ENCODE measurements at regions not wholly inside any gene's neighbourhood (a gene's known extent, or its start where the extent isn't known, plus 50 kb on each side); places are given as distances from the start of the nearest gene placed in this dataset.

GRCh38 chr11:86136538-86136937, 67.7 kb upstream of the PICALM start:
- TF ChIP-seq, protein P1, sequence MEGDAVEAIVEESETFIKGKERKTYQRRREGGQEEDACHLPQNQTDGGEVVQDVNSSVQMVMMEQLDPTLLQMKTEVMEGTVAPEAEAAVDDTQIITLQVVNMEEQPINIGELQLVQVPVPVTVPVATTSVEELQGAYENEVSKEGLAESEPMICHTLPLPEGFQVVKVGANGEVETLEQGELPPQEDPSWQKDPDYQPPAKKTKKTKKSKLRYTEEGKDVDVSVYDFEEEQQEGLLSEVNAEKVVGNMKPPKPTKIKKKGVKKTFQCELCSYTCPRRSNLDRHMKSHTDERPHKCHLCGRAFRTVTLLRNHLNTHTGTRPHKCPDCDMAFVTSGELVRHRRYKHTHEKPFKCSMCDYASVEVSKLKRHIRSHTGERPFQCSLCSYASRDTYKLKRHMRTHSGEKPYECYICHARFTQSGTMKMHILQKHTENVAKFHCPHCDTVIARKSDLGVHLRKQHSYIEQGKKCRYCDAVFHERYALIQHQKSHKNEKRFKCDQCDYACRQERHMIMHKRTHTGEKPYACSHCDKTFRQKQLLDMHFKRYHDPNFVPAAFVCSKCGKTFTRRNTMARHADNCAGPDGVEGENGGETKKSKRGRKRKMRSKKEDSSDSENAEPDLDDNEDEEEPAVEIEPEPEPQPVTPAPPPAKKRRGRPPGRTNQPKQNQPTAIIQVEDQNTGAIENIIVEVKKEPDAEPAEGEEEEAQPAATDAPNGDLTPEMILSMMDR (IDR thresholded peaks at IDR 0.05) = no peak
- TF ChIP-seq POLR2AphosphoS5 (IDR thresholded peaks at IDR 0.05) = no peak
- TF ChIP-seq POLR2A (IDR thresholded peaks at IDR 0.05) = no peak
- no peak for TF ChIP-seq EP300 (IDR thresholded peaks at IDR 0.05)

Measured in stomach (tissue), 4 donors.